ENCODE measurements at regions not wholly inside any gene's neighbourhood (a gene's known extent, or its start where the extent isn't known, plus 50 kb on each side); places are given as distances from the start of the nearest gene placed in this dataset.
A peak's percentile ranks its signal among the peaks of the same experiment; 100 is the strongest.

DNA sequence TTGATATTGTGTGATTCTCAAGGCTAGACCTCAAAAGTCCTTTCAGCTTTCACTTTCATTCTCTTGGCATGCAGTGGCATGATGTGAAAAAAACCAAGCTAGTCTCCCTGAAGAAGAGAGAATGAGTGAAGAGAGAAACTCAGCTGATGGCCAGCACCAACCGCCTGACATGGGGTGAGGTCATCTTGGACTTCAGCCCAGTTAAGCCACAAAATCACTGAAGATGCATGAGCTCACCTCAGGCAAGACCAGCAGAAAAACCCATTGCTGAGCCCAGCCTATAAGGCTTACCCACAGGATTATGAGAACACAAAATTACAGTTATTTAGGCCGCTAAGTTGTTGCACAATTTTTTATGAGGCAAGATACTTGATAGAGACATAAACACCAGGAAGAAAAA, 496.5 kb downstream of the TOX3 start:
- TF ChIP-seq REST (IDR thresholded peaks at IDR 0.05; ENCODE audit: insufficient replicate concordance, low read depth) (no peak), SPI1 (IDR thresholded peaks at IDR 0.05; ENCODE audit: borderline replicate concordance, low read depth) (no peak), POLR2AphosphoS5 (IDR thresholded peaks at IDR 0.05; ENCODE audit: low read depth) (no peak), CTCF (IDR thresholded peaks at IDR 0.05; ENCODE audit: insufficient read depth, low read length) (no peak), GABPA (IDR thresholded peaks at IDR 0.05; ENCODE audit: low read depth) (no peak)
- peak in 1 of 2 experiments; percentile 15 for DNase-seq (ENCODE audit: low read depth in 1 of 2, low spot score in 1 of 2)
- H3K27me3 ChIP-seq (ENCODE audit: insufficient read depth, poor library complexity, severe bottlenecking): no peaks in the 10 kb centered on the region
- H3K4me3 ChIP-seq (replicated peaks; ENCODE audit: insufficient read depth, low read length): no peak overlapping the region
- H3K27ac ChIP-seq (replicated peaks): no peak overlapping the region

DNA sequence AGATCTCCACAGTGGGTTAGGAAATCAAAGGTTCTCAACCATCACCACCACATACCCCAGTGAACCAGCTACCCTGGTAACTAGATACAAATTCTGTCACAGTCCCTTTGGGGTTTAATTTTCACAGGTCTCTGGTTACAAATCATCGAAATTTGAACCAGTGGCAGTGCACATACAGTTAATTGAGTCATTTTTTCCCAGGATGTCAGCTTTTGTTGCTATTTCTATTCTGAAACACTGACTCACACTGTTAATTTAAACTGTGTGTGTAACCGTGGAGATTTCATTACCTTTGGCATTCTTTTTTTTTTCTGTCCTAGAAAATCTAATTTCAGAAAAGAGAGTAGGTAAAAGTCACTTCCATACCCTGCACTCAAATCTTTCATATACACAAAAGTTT, 511.5 kb downstream of the TOX3 start:
- Histone ChIP-seq H3K27me3 (ENCODE audit: insufficient read depth, poor library complexity, severe bottlenecking) (no peaks in the 10 kb centered on the region), H3K4me3 (replicated peaks; ENCODE audit: insufficient read depth, low read length) (no peak overlapping the region), H3K27ac (replicated peaks) (no peak overlapping the region)
- TF ChIP-seq REST (IDR thresholded peaks at IDR 0.05; ENCODE audit: insufficient replicate concordance, low read depth) (no peak), SPI1 (IDR thresholded peaks at IDR 0.05; ENCODE audit: borderline replicate concordance, low read depth) (no peak), CTCF (IDR thresholded peaks at IDR 0.05; ENCODE audit: insufficient read depth, low read length) (no peak), GABPA (IDR thresholded peaks at IDR 0.05; ENCODE audit: low read depth) (no peak), POLR2AphosphoS5 (IDR thresholded peaks at IDR 0.05; ENCODE audit: low read depth) (no peak)
- DNase-seq (ENCODE audit: low read depth in 1 of 2, low spot score in 1 of 2): no peak

- Histone ChIP-seq H3K27me3 (ENCODE audit: insufficient read depth, poor library complexity, severe bottlenecking) (no peaks in the 10 kb centered on the region), H3K4me3 (replicated peaks; ENCODE audit: insufficient read depth, low read length) (no peak overlapping the region), H3K27ac (replicated peaks) (no peak overlapping the region)
- TF ChIP-seq SPI1 (IDR thresholded peaks at IDR 0.05; ENCODE audit: borderline replicate concordance, low read depth) (peak; percentile 77), GABPA (IDR thresholded peaks at IDR 0.05; ENCODE audit: low read depth) (no peak), REST (IDR thresholded peaks at IDR 0.05; ENCODE audit: insufficient replicate concordance, low read depth) (no peak), CTCF (IDR thresholded peaks at IDR 0.05; ENCODE audit: insufficient read depth, low read length) (no peak), POLR2AphosphoS5 (IDR thresholded peaks at IDR 0.05; ENCODE audit: low read depth) (no peak)
- no peak for DNase-seq (ENCODE audit: low read depth in 1 of 2, low spot score in 1 of 2)
These were observed 512.1 kb downstream of the TOX3 start for GRCh38 chr16:52034830-52035229.

Measured in HL-60 (cell line).